Neuronal stem cell (in vitro differentiated cells): ENCODE measurements at regions not wholly inside any gene's neighbourhood (a gene's known extent, or its start where the extent isn't known, plus 50 kb on each side); places are given as distances from the start of the nearest gene placed in this dataset.
A peak's percentile ranks its signal among the peaks of the same experiment; 100 is the strongest.

Experiments used
- DNase-seq: peaks from one replicate; pipeline ENCODE4 v3.0.0-alpha.2; 2013; ENCODE audit warnings: low spot score
- H2AFZ ChIP-seq: one replicate; pipeline ENCODE4 v1.6.1; 2013; ENCODE audit warnings: mild to moderate bottlenecking, low read length, inconsistent platforms
- H2AK5ac ChIP-seq: 2 replicates; pipeline ENCODE4 v1.6.1; 2013; ENCODE audit warnings: low read depth, mild to moderate bottlenecking, inconsistent platforms, low read length, moderate library complexity, mixed read lengths
- H2BK120ac ChIP-seq: 2 replicates; pipeline ENCODE4 v1.6.1; 2013; ENCODE audit warnings: low read depth, mild to moderate bottlenecking, inconsistent platforms, low read length, moderate library complexity, mixed read lengths
- H2BK12ac ChIP-seq: one replicate; pipeline ENCODE4 v1.6.1; 2013; ENCODE audit warnings: low read length, inconsistent platforms
- H2BK15ac ChIP-seq: 2 replicates; pipeline ENCODE4 v1.6.1; 2013; ENCODE audit warnings: mild to moderate bottlenecking, low read length, inconsistent platforms, mixed read lengths
- H2BK5ac ChIP-seq: one replicate; pipeline ENCODE4 v1.6.1; 2013; ENCODE audit warnings: inconsistent platforms, mild to moderate bottlenecking, low read length, moderate library complexity
- H3K14ac ChIP-seq: one replicate; pipeline ENCODE4 v1.6.1; 2013; ENCODE audit warnings: low read length, inconsistent platforms
- H3K18ac ChIP-seq: 2 replicates; pipeline ENCODE4 v1.6.1; 2013; ENCODE audit warnings: low read length, inconsistent platforms
- H3K23ac ChIP-seq: 2 replicates; pipeline ENCODE4 v1.6.1; 2013; ENCODE audit warnings: low read depth, mild to moderate bottlenecking, mixed read lengths, low read length, inconsistent platforms; ENCODE audit not compliant: poor library complexity
- H3K27ac ChIP-seq: replicated peaks from 3 replicates; pipeline ENCODE4 v1.5.1; 2013; ENCODE audit warnings: low read length, inconsistent platforms
- H3K27me3 ChIP-seq, 3 experiments: 2 replicates each; pipeline ENCODE4 v1.6.1; 2013; ENCODE audit warnings: low read length in 3 of 3, mild to moderate bottlenecking in 2 of 3, inconsistent platforms in 1 of 3, low read depth in 1 of 3, mixed read lengths in 1 of 3, moderate library complexity in 1 of 3; ENCODE audit not compliant: control insufficient read depth in 3 of 3, insufficient read depth in 3 of 3
- H3K36me3 ChIP-seq, 2 donors: replicated peaks in 1 of 2; 2 replicates each; pipeline ENCODE4 v1.6.1; 2013; ENCODE audit warnings: low read length in 2 of 2; ENCODE audit not compliant: control insufficient read depth in 2 of 2, insufficient read depth in 2 of 2
- H3K4ac ChIP-seq: 2 replicates; pipeline ENCODE4 v1.6.1; 2013; ENCODE audit warnings: inconsistent platforms, mild to moderate bottlenecking, low read length, moderate library complexity
- H3K4me1 ChIP-seq, 2 donors: 1 replicate in 1 of 2; 2 replicates in 1 of 2; pipeline ENCODE4 v1.6.1; 2013; ENCODE audit warnings: low read length in 2 of 2, low read depth in 1 of 2; ENCODE audit not compliant: control insufficient read depth in 2 of 2, insufficient read depth in 1 of 2
- H3K4me2 ChIP-seq: one replicate; pipeline ENCODE4 v1.6.1; 2013; ENCODE audit warnings: mild to moderate bottlenecking, low read length, inconsistent platforms; ENCODE audit not compliant: insufficient read depth, poor library complexity, severe bottlenecking
- H3K4me3 ChIP-seq, 2 donors: 2 replicates each; pipeline ENCODE4 v1.5.1; 2013; ENCODE audit warnings: low read length in 2 of 2, mild to moderate bottlenecking in 2 of 2, inconsistent platforms in 1 of 2, moderate library complexity in 1 of 2
- H3K79me1 ChIP-seq: one replicate; pipeline ENCODE4 v1.6.1; 2013; ENCODE audit warnings: low read depth, mild to moderate bottlenecking, inconsistent platforms, low read length, moderate library complexity
- H3K9ac ChIP-seq: one replicate; pipeline ENCODE4 v1.6.1; 2013; ENCODE audit warnings: mild to moderate bottlenecking, low read depth, low read length, inconsistent platforms; ENCODE audit not compliant: poor library complexity
- H3K9me3 ChIP-seq, 2 donors: replicated peaks in 1 of 2; 2 replicates each; pipeline versions ENCODE3 to v1.6.1; 2013; ENCODE audit warnings: low read length in 2 of 2, mild to moderate bottlenecking in 2 of 2, inconsistent platforms in 1 of 2, low read depth in 1 of 2, mixed read lengths in 1 of 2, moderate library complexity in 1 of 2; ENCODE audit not compliant: control insufficient read depth in 2 of 2, insufficient read depth in 1 of 2
- H4K8ac ChIP-seq: one replicate; pipeline ENCODE4 v1.6.1; 2013; ENCODE audit warnings: low read depth, mild to moderate bottlenecking, inconsistent platforms, low read length, moderate library complexity
- H4K91ac ChIP-seq: one replicate; pipeline ENCODE4 v1.6.1; 2013; ENCODE audit warnings: low read length, low read depth, mild to moderate bottlenecking, inconsistent platforms; ENCODE audit not compliant: poor library complexity
- WGBS, 2 donors: extraction: QIAGEN DNeasy Blood & Tissue Kit; methylation state at CpG; one replicate each; pipeline ENCODE4 v1.1.7; 2013; ENCODE audit warnings: missing lambda C conversion rate in 2 of 2, mixed read lengths in 1 of 2; ENCODE audit not compliant: insufficient read length in 2 of 2, insufficient replicate concordance in 1 of 2; ENCODE audit errors: extremely low coverage in 2 of 2; 5-methylcytosine and 5-hydroxymethylcytosine counted together

GRCh38 chr13:39132286-39133230 lies 94.3 kb downstream of the NHLRC3 start:
- Histone ChIP-seq H3K18ac (no peak overlapping the region), H3K27me3 (no peaks in the 10 kb centered on the region), H3K14ac (no peak overlapping the region), H2BK120ac (no peak overlapping the region), H4K8ac (no peak overlapping the region), H3K4ac (no peak overlapping the region), H2BK5ac (no peak overlapping the region), H3K79me1 (no peaks in the 10 kb centered on the region), H2BK15ac (no peak overlapping the region), H3K4me3 (no peak overlapping the region), H3K4me2 (no peak overlapping the region), H3K36me3 (no peaks in the 10 kb centered on the region), H3K9me3 (no peaks in the 10 kb centered on the region), H3K23ac (no peak overlapping the region), H2BK12ac (no peak overlapping the region), H3K4me1 (peaks cover 4 to 10% of the 10 kb centered on the region in 2 donors), H2AFZ (peak overlapping the region; percentile 48), H2AK5ac (no peak overlapping the region), H3K9ac (no peak overlapping the region), H4K91ac (no peak overlapping the region), H3K27ac (no peak overlapping the region)
- no CpG with 5 or more reads among the region's 4 CpGs for WGBS, 2 donors
- no peak for DNase-seq

GRCh38 chr13:39133781-39134180 lies 95.5 kb downstream of the NHLRC3 start:
- no peak for DNase-seq
- no peak overlapping the region for H2BK15ac ChIP-seq
- no peak overlapping the region for H3K27ac ChIP-seq
- no peak overlapping the region for H2BK120ac ChIP-seq
- H3K9ac ChIP-seq, result no peak overlapping the region
- no peaks in the 10 kb centered on the region for H3K27me3 ChIP-seq
- H2AK5ac ChIP-seq, result no peak overlapping the region
- WGBS, 2 donors, result no CpG with 5 or more reads among the region's 3 CpGs
- H3K79me1 ChIP-seq, result no peaks in the 10 kb centered on the region
- H3K4ac ChIP-seq, result no peak overlapping the region
- H2BK12ac ChIP-seq, result no peak overlapping the region
- no peak overlapping the region for H4K91ac ChIP-seq
- no peak overlapping the region for H4K8ac ChIP-seq
- H3K36me3 ChIP-seq, result no peaks in the 10 kb centered on the region
- no peaks in the 10 kb centered on the region for H3K9me3 ChIP-seq
- no peak overlapping the region for H3K18ac ChIP-seq
- H2BK5ac ChIP-seq, result no peak overlapping the region
- no peak overlapping the region for H3K23ac ChIP-seq
- H3K14ac ChIP-seq, result no peak overlapping the region
- H3K4me2 ChIP-seq, result no peak overlapping the region
- peaks cover 4 to 10% of the 10 kb centered on the region in 2 donors for H3K4me1 ChIP-seq
- no peak overlapping the region for H3K4me3 ChIP-seq
- H2AFZ ChIP-seq, result no peak overlapping the region

- Histone ChIP-seq H3K23ac (no peak overlapping the region), H2AK5ac (no peak overlapping the region), H3K27me3 (no peaks in the 10 kb centered on the region), H2BK12ac (no peak overlapping the region), H3K4me1 (peaks cover 4 to 9% of the 10 kb centered on the region in 2 donors), H3K18ac (no peak overlapping the region), H3K4me2 (no peak overlapping the region), H3K36me3 (no peaks in the 10 kb centered on the region), H2BK5ac (no peak overlapping the region), H3K14ac (no peak overlapping the region), H3K4me3 (no peak overlapping the region), H4K91ac (no peak overlapping the region), H4K8ac (no peak overlapping the region), H2AFZ (no peak overlapping the region), H3K27ac (no peak overlapping the region), H2BK15ac (no peak overlapping the region), H3K4ac (no peak overlapping the region), H3K9ac (no peak overlapping the region), H2BK120ac (no peak overlapping the region), H3K79me1 (no peaks in the 10 kb centered on the region), H3K9me3 (no peaks in the 10 kb centered on the region)
- no CpG with 5 or more reads among the region's 5 CpGs for WGBS, 2 donors
- no peak for DNase-seq
Observed at GRCh38 chr13:39134574-39134973, 96.3 kb downstream of the NHLRC3 start.

GRCh38 chr13:39144391-39144790 lies 106.1 kb downstream of the NHLRC3 start:
- WGBS, 2 donors, result no CpG with 5 or more reads among the region's 2 CpGs

More at GRCh38 chr13:39144391-39144790, 106.1 kb downstream of the NHLRC3 start:
- Histone ChIP-seq H3K4me3 (no peak overlapping the region), H2BK120ac (no peak overlapping the region), H3K4ac (no peak overlapping the region), H3K4me1 (no peaks in the 10 kb centered on the region), H3K14ac (no peak overlapping the region), H2BK12ac (no peak overlapping the region), H3K27ac (no peak overlapping the region), H3K18ac (no peak overlapping the region), H3K9ac (no peak overlapping the region), H2AK5ac (no peak overlapping the region), H4K91ac (no peak overlapping the region), H2BK15ac (no peak overlapping the region), H3K27me3 (no peaks in the 10 kb centered on the region), H3K4me2 (no peak overlapping the region), H3K23ac (no peak overlapping the region), H2AFZ (peak overlapping the region; percentile 36), H4K8ac (no peak overlapping the region), H3K36me3 (no peaks in the 10 kb centered on the region), H3K79me1 (no peaks in the 10 kb centered on the region), H3K9me3 (no peaks in the 10 kb centered on the region), H2BK5ac (no peak overlapping the region)
- no peak for DNase-seq
